Osteocyte (in vitro differentiated cells): ENCODE measurements at regions not wholly inside any gene's neighbourhood (a gene's known extent, or its start where the extent isn't known, plus 50 kb on each side); places are given as distances from the start of the nearest gene placed in this dataset.

Source experiments
- DNase-seq: peaks from one replicate; pipeline ENCODE4 v3.0.0; 2021; ENCODE audit warnings: mixed read lengths; ENCODE audit not compliant: unreplicated experiment; ENCODE audit errors: extremely low spot score
- H3K27ac Mint-ChIP-seq: one replicate; pipeline ENCODE4 v1.8.0; 2021; ENCODE audit warnings: mild to moderate bottlenecking, mixed read lengths; ENCODE audit not compliant: unreplicated experiment
- H3K27me3 Mint-ChIP-seq: one replicate; pipeline ENCODE4 v1.8.0; 2021; ENCODE audit warnings: mixed read lengths; ENCODE audit not compliant: unreplicated experiment
- H3K36me3 Mint-ChIP-seq: one replicate; pipeline ENCODE4 v1.8.0; 2021; ENCODE audit warnings: mixed read lengths; ENCODE audit not compliant: unreplicated experiment
- H3K4me1 Mint-ChIP-seq: one replicate; pipeline ENCODE4 v1.8.0; 2021; ENCODE audit warnings: mixed read lengths; ENCODE audit not compliant: unreplicated experiment
- H3K4me3 Mint-ChIP-seq: one replicate; pipeline ENCODE4 v1.8.0; 2021; ENCODE audit warnings: mild to moderate bottlenecking, moderate library complexity, mixed read lengths; ENCODE audit not compliant: unreplicated experiment
- H3K9me3 Mint-ChIP-seq: one replicate; pipeline ENCODE4 v1.8.0; 2021; ENCODE audit warnings: mixed read lengths; ENCODE audit not compliant: unreplicated experiment
- CTCF ChIP-seq: fragments of 200-600 bp; sonication (generic); IDR thresholded peaks from 2 replicates; pipeline ENCODE4 v1.5.0; 2021; ENCODE audit warnings: antibody characterized with exemption, mild to moderate bottlenecking, moderate library complexity

- no peaks in the 10 kb centered on the region for H3K4me1 Mint-ChIP-seq
- no peak for DNase-seq
- no peak for TF ChIP-seq CTCF
- no peak overlapping the region for H3K4me3 Mint-ChIP-seq
- no peaks in the 10 kb centered on the region for H3K9me3 Mint-ChIP-seq
- no peaks in the 10 kb centered on the region for H3K36me3 Mint-ChIP-seq
- H3K27me3 Mint-ChIP-seq = peaks cover 50% of the 10 kb centered on the region
- no peak overlapping the region for H3K27ac Mint-ChIP-seq
Observed at GRCh38 chr2:176468457-176469113, 199.3 kb downstream of the MTX2 start.

GRCh38 chr2:176470713-176471112 lies 201.5 kb downstream of the MTX2 start:
- H3K9me3 Mint-ChIP-seq = no peaks in the 10 kb centered on the region
- H3K4me3 Mint-ChIP-seq = no peak overlapping the region
- H3K36me3 Mint-ChIP-seq = no peaks in the 10 kb centered on the region
- TF ChIP-seq CTCF = no peak
- no peak overlapping the region for H3K27ac Mint-ChIP-seq
- H3K4me1 Mint-ChIP-seq = no peaks in the 10 kb centered on the region
- peaks cover 43% of the 10 kb centered on the region for H3K27me3 Mint-ChIP-seq
- DNase-seq = no peak

GRCh38 chr2:176471949-176472348 lies 202.7 kb downstream of the MTX2 start:
- peaks cover 37% of the 10 kb centered on the region for H3K27me3 Mint-ChIP-seq
- H3K4me3 Mint-ChIP-seq = no peak overlapping the region
- no peak for DNase-seq
- H3K36me3 Mint-ChIP-seq = no peaks in the 10 kb centered on the region
- H3K9me3 Mint-ChIP-seq = no peaks in the 10 kb centered on the region
- no peaks in the 10 kb centered on the region for H3K4me1 Mint-ChIP-seq
- TF ChIP-seq CTCF = no peak
- no peak overlapping the region for H3K27ac Mint-ChIP-seq

GRCh38 chr2:176473177-176473576 lies 203.9 kb downstream of the MTX2 start:
- Mint-ChIP-seq H3K4me3 (no peak overlapping the region), H3K27me3 (peaks cover 34% of the 10 kb centered on the region), H3K27ac (no peak overlapping the region), H3K9me3 (no peaks in the 10 kb centered on the region), H3K4me1 (no peaks in the 10 kb centered on the region), H3K36me3 (no peaks in the 10 kb centered on the region)
- no peak for DNase-seq
- no peak for TF ChIP-seq CTCF

GRCh38 chr2:176473851-176474250 lies 204.6 kb downstream of the MTX2 start:
- Mint-ChIP-seq H3K27me3 (peaks cover 33% of the 10 kb centered on the region), H3K27ac (no peak overlapping the region), H3K4me3 (no peak overlapping the region), H3K36me3 (no peaks in the 10 kb centered on the region), H3K9me3 (no peaks in the 10 kb centered on the region), H3K4me1 (no peaks in the 10 kb centered on the region)
- DNase-seq = no peak
- TF ChIP-seq CTCF = no peak
